ENCODE measurements at regions not wholly inside any gene's neighbourhood (a gene's known extent, or its start where the extent isn't known, plus 50 kb on each side); places are given as distances from the start of the nearest gene placed in this dataset.

DNA sequence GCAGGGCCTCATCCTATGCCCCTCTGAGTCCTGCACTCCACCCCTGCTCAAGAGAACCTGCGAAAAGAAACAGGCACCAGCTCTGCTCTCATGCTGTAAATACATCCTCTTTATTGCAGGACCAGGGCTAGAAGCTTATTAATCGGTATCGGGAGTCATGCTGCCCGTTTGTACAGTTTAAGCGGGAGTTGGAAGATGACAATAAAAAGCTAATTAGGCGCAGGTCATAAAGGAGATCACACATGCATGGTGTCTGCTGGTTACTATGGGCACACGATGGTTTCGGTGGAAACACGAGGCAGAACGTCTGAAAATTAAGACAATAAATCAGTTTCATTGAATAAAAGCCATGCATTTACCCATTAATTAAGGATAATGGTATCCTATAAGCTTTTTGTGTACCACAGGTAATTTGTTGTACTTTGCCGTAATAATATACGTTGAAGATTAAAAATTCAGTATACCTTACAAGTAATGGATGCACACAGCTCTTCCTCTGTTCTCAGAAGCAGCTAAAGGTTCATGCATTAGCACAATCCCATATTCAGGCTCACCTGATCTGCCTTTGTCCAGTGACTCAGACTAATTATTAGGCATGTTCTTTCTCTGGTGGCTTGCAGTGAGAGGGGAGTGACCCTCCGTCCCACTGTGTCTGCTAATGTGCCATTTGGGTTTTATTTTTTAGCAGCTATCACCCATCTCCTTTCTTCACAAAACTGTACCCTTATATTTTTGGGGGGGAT is 406.0 kb downstream of the TSHZ3 start:
- no peak for TF ChIP-seq EZH2phosphoT487 (IDR thresholded peaks at IDR 0.05; ENCODE audit: borderline replicate concordance, low read depth, low read length)
- TF ChIP-seq CTCF (conservative IDR thresholded peaks at IDR 0.05; ENCODE audit: low read length), result no peak
